CD4-positive, alpha-beta T cell treated with Interleukin-10 for 1 hour (primary cell): ENCODE measurements at regions not wholly inside any gene's neighbourhood (a gene's known extent, or its start where the extent isn't known, plus 50 kb on each side); places are given as distances from the start of the nearest gene placed in this dataset.

ENCODE experiments used
- DNase-seq: peaks from one replicate; pipeline ENCODE4 v3.0.0-alpha.2; 2020

- no peak for DNase-seq
Observed at GRCh38 chr6:40907198-40907701, 131.8 kb downstream of the UNC5CL start.

GRCh38 chr6:40906759-40907158 is 132.3 kb downstream of the UNC5CL start:
- DNase-seq = no peak

DNA sequence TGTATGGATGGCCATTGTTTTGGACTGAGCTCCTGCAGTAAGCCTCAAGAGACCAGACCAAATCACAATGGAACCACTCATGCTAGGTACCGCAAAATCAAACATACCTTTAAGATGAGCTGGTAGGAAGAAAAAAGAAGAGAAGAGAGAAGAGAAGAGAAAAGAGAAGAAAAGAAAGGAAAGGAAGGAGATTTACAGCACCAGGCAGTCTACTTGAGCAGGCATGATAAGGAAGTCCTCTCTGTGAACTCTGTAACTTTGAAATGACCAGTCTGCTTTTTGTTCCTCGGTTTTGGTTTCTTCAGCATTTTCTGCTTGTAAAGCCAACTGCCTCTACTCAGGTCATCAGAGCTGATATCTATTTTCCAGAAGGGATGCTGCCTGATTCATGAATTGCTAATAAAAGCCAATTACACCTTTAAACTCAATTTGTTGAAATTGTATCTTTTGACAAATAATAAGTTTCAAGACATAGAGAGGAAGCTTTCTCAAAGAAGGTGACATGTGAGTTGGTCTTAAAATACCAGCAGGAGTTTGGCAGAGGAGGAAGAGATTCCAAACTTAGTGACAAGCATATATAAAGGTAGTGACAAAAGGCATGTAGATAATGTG is 134.3 kb downstream of the UNC5CL start:
- no peak for DNase-seq

GRCh38 chr6:40903456-40903855 is 135.6 kb downstream of the UNC5CL start:
- no peak for DNase-seq

GRCh38 chr6:40901322-40902055 is 137.5 kb downstream of the UNC5CL start:
- DNase-seq = no peak

DNA sequence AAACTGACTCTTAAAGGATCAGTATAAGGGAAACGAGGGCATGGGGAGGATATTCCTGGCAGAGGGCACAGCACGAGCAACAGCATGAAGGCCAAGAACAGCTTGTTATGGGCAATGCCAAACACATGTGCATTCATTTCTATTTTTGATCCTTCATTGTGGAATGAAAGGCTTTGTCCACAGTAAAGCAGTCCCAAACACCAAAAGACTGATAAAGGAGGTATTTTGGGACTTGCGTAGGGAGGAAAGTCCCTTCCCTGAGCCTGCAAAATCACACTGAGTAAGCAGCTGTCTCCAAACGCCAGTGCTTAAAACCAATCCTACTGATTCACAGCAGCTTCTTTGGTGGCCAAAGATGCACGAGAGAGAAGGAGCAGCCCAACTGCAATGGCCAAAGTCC is 138.2 kb downstream of the UNC5CL start:
- no peak for DNase-seq

DNA sequence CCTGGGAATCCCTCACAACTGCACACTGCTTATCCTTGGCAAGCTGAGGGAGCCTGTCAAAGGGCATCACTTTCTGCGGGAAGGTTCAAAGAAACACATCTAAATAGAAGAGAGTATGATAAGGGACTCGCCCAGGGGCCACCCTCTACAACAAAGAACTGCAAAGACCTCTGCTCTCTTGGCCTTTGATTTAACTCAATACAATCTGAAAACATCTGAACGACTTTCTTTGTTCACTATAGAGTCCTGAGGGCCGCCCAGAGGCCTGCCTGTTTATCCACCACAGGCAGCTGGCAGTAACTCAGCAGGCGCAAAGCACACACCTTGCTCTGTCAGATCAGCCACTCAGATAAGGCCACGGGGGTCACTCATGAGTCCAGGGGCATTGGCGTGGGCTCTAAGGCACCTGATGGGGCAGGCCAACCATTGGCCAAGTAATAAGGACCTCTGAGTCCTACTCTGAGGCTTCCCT is 139.3 kb downstream of the UNC5CL start:
- no peak for DNase-seq

DNA sequence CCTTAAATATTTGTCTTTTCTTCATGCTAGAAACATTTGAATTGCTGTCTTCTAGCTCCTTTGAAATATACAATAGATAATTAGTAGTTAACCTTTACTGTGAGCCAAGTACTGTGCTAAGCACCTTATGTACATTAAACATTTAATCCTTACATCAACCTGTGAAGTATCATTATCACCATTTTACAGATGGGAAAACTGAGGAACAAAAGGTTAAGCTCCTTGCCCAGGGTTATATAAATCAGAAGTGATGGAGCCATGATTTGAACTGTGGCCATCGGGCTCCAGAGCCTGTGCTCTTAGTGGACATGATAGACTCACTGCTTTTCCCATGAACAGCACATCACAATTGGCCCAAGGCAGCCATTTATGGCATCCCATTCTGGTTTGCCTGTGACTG is 140.9 kb downstream of the UNC5CL start:
- DNase-seq = no peak

DNA sequence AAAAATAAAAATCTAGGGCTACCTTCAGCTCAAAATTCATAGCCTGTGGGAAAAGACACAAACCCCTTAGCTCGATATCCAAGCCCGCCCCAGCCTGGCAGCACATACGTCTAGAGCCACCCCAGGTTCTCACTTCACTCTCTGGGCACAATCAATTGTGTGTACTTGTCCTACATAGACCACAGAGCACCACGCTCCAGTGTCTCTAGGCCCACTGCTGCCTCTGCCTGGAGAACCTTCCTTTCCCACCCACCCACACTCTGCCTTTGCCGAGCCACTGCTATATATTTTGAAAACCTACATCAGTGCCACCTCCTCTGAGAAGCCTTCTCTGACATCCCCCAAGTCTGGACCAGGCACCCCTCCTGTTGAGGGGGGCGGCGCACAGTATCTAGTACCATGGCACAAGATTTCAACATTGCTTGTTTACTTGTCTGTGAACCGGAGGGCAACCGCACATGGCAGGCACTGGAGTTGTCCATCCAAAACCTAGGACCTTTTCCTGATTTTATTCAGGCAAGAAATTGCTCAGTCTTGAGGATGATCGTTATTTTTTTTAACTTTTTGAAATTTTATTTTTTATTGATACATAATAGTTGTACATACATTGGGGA is 141.5 kb downstream of the UNC5CL start:
- DNase-seq = no peak

GRCh38 chr6:40896696-40897095 is 142.3 kb downstream of the UNC5CL start:
- no peak for DNase-seq

GRCh38 chr6:40894962-40895799 is 143.8 kb downstream of the UNC5CL start:
- no peak for DNase-seq

- no peak for DNase-seq
Observed at GRCh38 chr6:40893021-40893420, 146.0 kb downstream of the UNC5CL start.

- DNase-seq = no peak
Observed at GRCh38 chr6:40892223-40892622, 146.8 kb downstream of the UNC5CL start.

DNA sequence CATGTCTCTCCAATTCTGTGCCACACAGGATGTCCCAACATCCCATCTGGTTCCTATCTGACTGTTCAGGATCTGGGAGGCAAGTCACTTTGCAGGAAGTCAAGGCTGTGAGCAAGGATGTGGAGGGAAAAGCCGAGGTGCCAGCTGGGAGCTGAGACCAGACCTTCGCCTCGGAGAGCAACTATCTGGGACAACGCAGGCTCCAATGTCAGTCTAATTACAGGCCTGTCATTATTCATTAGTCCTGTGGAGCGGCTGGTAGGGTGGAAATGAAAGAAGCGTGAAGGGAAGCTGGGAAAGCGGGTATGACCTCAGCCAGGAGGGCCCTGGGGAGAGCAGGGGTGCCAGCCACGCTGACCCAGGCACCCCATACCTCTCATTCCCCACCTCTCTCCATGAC is 147.3 kb downstream of the UNC5CL start:
- DNase-seq = no peak

DNA sequence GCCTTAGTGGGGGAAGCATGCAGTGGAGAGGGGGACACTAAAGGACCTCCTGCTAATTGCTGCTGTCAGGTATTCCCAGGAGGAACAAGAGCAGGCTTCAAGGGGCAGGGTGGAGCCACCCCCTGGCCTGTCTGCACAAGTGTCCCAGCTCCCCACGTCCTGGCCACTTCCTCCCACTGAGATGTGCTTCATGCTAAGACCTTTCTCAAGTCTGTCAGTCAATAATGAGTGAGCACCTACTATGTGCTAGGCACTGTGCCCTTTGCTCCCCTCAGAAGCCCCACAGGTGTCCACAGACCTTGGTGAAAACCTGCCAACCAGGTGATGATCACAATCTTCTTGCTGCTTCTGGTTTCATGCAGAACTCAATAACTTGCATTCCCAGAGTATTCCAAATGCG is 147.9 kb downstream of the UNC5CL start:
- no peak for DNase-seq

- DNase-seq = no peak
Observed at GRCh38 chr6:40889137-40889832, 149.7 kb downstream of the UNC5CL start.

- DNase-seq = no peak
Observed at GRCh38 chr6:40888456-40888990, 150.5 kb downstream of the UNC5CL start.

DNA sequence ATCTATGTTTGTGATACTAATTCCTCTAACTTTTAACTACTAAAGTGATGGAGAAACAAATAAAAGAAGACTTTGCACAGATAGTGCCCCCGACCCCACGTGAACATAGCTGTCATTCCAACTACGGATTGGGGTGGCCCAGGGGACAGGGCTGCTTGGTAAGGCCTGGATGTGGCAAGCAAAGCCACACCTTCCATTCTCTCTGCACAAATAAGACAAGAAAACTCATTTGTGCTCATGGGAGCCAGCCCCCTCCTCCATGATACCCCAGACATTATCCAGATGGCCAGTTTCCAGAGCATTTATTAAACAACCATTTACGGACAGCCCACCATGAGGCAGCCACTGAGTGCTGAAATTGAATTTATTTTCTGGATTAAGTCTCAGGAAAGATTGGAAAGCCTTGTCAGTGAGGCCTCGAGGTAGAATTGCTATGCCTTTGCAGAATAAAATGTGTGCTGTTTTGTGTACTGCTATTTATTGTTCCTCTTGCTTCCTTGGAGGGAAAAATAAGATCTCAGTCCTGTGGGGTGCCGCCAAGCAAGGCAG is 151.2 kb downstream of the UNC5CL start:
- no peak for DNase-seq

- no peak for DNase-seq
Observed at GRCh38 chr6:40887079-40887791, 151.8 kb downstream of the UNC5CL start.

GRCh38 chr6:40885139-40885774 is 153.8 kb downstream of the UNC5CL start:
- DNase-seq = no peak
